ENCODE measurements at regions not wholly inside any gene's neighbourhood (a gene's known extent, or its start where the extent isn't known, plus 50 kb on each side); places are given as distances from the start of the nearest gene placed in this dataset.

GRCh38 chr1:96978444-96978843 is 256.9 kb downstream of the PTBP2 start:
- H3K27me3 ChIP-seq (ENCODE audit: control insufficient read depth, insufficient read depth, low read length) = no peaks in the 10 kb centered on the region
- DNase-seq (ENCODE audit: low read depth) = no peak
- POLR2A ChIA-PET = no interaction called here
- no peaks in the 10 kb centered on the region for H3K36me3 ChIP-seq (ENCODE audit: control insufficient read depth, insufficient read depth, low read length)
- no peak for TF ChIP-seq CTCF (IDR thresholded peaks at IDR 0.05; ENCODE audit: insufficient read depth, low read depth, low read length)
- no peak overlapping the region for H3K4me3 ChIP-seq (ENCODE audit: low read depth, low read length)
- CTCF ChIA-PET = interaction anchor here (0.8 to 1.4 kb wide), 3 partner anchors 9 to 54 kb away, joined by 3 read pairs; no protein-coding TSS in a partner anchor

GRCh38 chr1:96978901-96979300 is 257.3 kb downstream of the PTBP2 start:
- DNase-seq (ENCODE audit: low read depth) = no peak
- Histone ChIP-seq H3K4me3 (ENCODE audit: low read depth, low read length) (no peak overlapping the region), H3K36me3 (ENCODE audit: control insufficient read depth, insufficient read depth, low read length) (no peaks in the 10 kb centered on the region), H3K27me3 (ENCODE audit: control insufficient read depth, insufficient read depth, low read length) (no peaks in the 10 kb centered on the region)
- TF ChIP-seq CTCF (IDR thresholded peaks at IDR 0.05; ENCODE audit: insufficient read depth, low read depth, low read length) = no peak
- CTCF ChIA-PET = interaction anchor here (0.8 to 1.4 kb wide), 4 partner anchors 8 to 54 kb away, joined by 3 to 4 read pairs (median 3); no protein-coding TSS in a partner anchor
- POLR2A ChIA-PET = no interaction called here

GRCh38 chr1:96979304-96980268 is 258.0 kb downstream of the PTBP2 start:
- POLR2A ChIA-PET = no interaction called here
- H3K4me3 ChIP-seq (ENCODE audit: low read depth, low read length) = no peak overlapping the region
- no peak for DNase-seq (ENCODE audit: low read depth)
- no peaks in the 10 kb centered on the region for H3K27me3 ChIP-seq (ENCODE audit: control insufficient read depth, insufficient read depth, low read length)
- CTCF ChIA-PET = interaction anchor here (0.6 to 1.4 kb wide), 5 partner anchors 7 to 848 kb away, joined by 3 to 4 read pairs (median 3); no protein-coding TSS in a partner anchor
- no peaks in the 10 kb centered on the region for H3K36me3 ChIP-seq (ENCODE audit: control insufficient read depth, insufficient read depth, low read length)
- TF ChIP-seq CTCF (IDR thresholded peaks at IDR 0.05; ENCODE audit: insufficient read depth, low read depth, low read length) = no peak

- CTCF ChIA-PET = interaction anchor here (0.6 to 1.2 kb wide), 2 partner anchors 31 to 70 kb away, joined by 3 to 4 read pairs; no protein-coding TSS in a partner anchor
- H3K4me3 ChIP-seq (ENCODE audit: low read depth, low read length) = no peak overlapping the region
Measured at GRCh38 chr1:96980448-96980847, 258.9 kb downstream of the PTBP2 start.

More at GRCh38 chr1:96980448-96980847, 258.9 kb downstream of the PTBP2 start:
- TF ChIP-seq CTCF (IDR thresholded peaks at IDR 0.05; ENCODE audit: insufficient read depth, low read depth, low read length) = no peak
- Histone ChIP-seq H3K36me3 (ENCODE audit: control insufficient read depth, insufficient read depth, low read length) (no peaks in the 10 kb centered on the region), H3K27me3 (ENCODE audit: control insufficient read depth, insufficient read depth, low read length) (no peaks in the 10 kb centered on the region)
- DNase-seq (ENCODE audit: low read depth) = no peak
- POLR2A ChIA-PET = no interaction called here
